ENCODE measurements at regions not wholly inside any gene's neighbourhood (a gene's known extent, or its start where the extent isn't known, plus 50 kb on each side); places are given as distances from the start of the nearest gene placed in this dataset.

- Histone ChIP-seq H3K9me3 (ENCODE audit: control insufficient read depth, insufficient read depth, low read depth, low read length) (no peaks in the 10 kb centered on the region), H3K27ac (ENCODE audit: extremely low read depth, low read depth, low read length) (no peak overlapping the region), H3K4me1 (ENCODE audit: control insufficient read depth, insufficient read depth, low read length) (no peaks in the 10 kb centered on the region), H3K4me3 (ENCODE audit: low read depth, low read length) (no peak overlapping the region), H3K36me3 (ENCODE audit: control insufficient read depth in 2 of 2, insufficient read depth in 1 of 2, low read length in 2 of 2) (no peaks in the 10 kb centered on the region)
- ChIA-PET CTCF (no interaction called here), POLR2A (interaction anchor here (0.6 kb wide), 1 partner anchor 17 kb away, joined by 4 read pairs; no protein-coding TSS in a partner anchor)
- TF ChIP-seq ZNF138 (tag by site-specific recombination; IDR thresholded peaks at IDR 0.05; ENCODE audit: borderline replicate concordance) (no peak), ZBTB6 (tag by site-specific recombination; IDR thresholded peaks at IDR 0.05) (no peak), ZNF514 (tag by site-specific recombination; IDR thresholded peaks at IDR 0.05) (no peak), ZNF112 (tag by site-specific recombination; IDR thresholded peaks at IDR 0.05) (no peak), ZNF37A (tag by site-specific recombination; IDR thresholded peaks at IDR 0.05) (no peak), ZNF394 (tag by site-specific recombination; IDR thresholded peaks at IDR 0.05; ENCODE audit: borderline replicate concordance) (no peak), ZFHX2 (tag by site-specific recombination; conservative IDR thresholded peaks at IDR 0.05) (no peak), ZNF404 (tag by site-specific recombination; IDR thresholded peaks at IDR 0.05) (no peak), ATF2 (tag by site-specific recombination; IDR thresholded peaks at IDR 0.05; ENCODE audit: low read depth) (no peak), ZNF555 (tag by site-specific recombination; conservative IDR thresholded peaks at IDR 0.05) (no peak), ZNF513 (tag by site-specific recombination; IDR thresholded peaks at IDR 0.05) (no peak), HIC1 (tag by site-specific recombination; IDR thresholded peaks at IDR 0.05) (no peak), BCL6B (tag by site-specific recombination; IDR thresholded peaks at IDR 0.05) (no peak), MYNN (tag by site-specific recombination; IDR thresholded peaks at IDR 0.05; ENCODE audit: borderline replicate concordance) (no peak)
These were observed 174.9 kb upstream of the MKLN1 start for GRCh38 chr7:131152766-131153165.

GRCh38 chr7:131154380-131154779 lies 173.3 kb upstream of the MKLN1 start:
- ChIA-PET CTCF (no interaction called here), POLR2A (no interaction called here)
- no peak overlapping the region for H3K27ac ChIP-seq (ENCODE audit: extremely low read depth, low read depth, low read length)
- H3K36me3 ChIP-seq (ENCODE audit: control insufficient read depth in 2 of 2, insufficient read depth in 1 of 2, low read length in 2 of 2) = no peaks in the 10 kb centered on the region
- no peak overlapping the region for H3K4me3 ChIP-seq (ENCODE audit: low read depth, low read length)
- H3K4me1 ChIP-seq (ENCODE audit: control insufficient read depth, insufficient read depth, low read length) = no peaks in the 10 kb centered on the region
- H3K9me3 ChIP-seq (ENCODE audit: control insufficient read depth, insufficient read depth, low read depth, low read length) = no peaks in the 10 kb centered on the region
- TF ChIP-seq PRDM4 (tag by site-specific recombination; IDR thresholded peaks at IDR 0.05) = no peak
- TF ChIP-seq PATZ1 (tag by site-specific recombination; IDR thresholded peaks at IDR 0.05) = no peak
- TF ChIP-seq ZNF837 (tag by site-specific recombination; IDR thresholded peaks at IDR 0.05) = no peak
- TF ChIP-seq TRIM28 (IDR thresholded peaks at IDR 0.05; ENCODE audit: borderline replicate concordance, low read length) = no peak
- TF ChIP-seq ZNF16 (tag by site-specific recombination; IDR thresholded peaks at IDR 0.05; ENCODE audit: low read depth) = no peak
- no peak for TF ChIP-seq ZNF548 (tag by site-specific recombination; IDR thresholded peaks at IDR 0.05)
- TF ChIP-seq ZNF138 (tag by site-specific recombination; IDR thresholded peaks at IDR 0.05; ENCODE audit: borderline replicate concordance) = no peak
- no peak for TF ChIP-seq ZNF704 (tag by site-specific recombination; IDR thresholded peaks at IDR 0.05)
- no peak for TF ChIP-seq ZNF501 (tag by site-specific recombination; IDR thresholded peaks at IDR 0.05)

All from HEK293 (cell line).